GM23248 (cell line): ENCODE measurements at regions not wholly inside any gene's neighbourhood (a gene's known extent, or its start where the extent isn't known, plus 50 kb on each side); places are given as distances from the start of the nearest gene placed in this dataset.

Experiments used
- EZH2 ChIP-seq: fragments of 200-600 bp; sonication (generic); IDR thresholded peaks from 2 replicates; pipeline ENCODE4 v1.6.1; 2018; ENCODE audit warnings: antibody characterized with exemption, mild to moderate bottlenecking; ENCODE audit not compliant: insufficient read depth, poor library complexity, severe bottlenecking
- EZH2phosphoT487 ChIP-seq: fragments of 200-600 bp; sonication (generic); IDR thresholded peaks from 2 replicates; pipeline ENCODE4 v1.6.1; 2018; ENCODE audit warnings: antibody characterized with exemption, moderate library complexity, mild to moderate bottlenecking, low read depth; ENCODE audit not compliant: insufficient read depth

DNA sequence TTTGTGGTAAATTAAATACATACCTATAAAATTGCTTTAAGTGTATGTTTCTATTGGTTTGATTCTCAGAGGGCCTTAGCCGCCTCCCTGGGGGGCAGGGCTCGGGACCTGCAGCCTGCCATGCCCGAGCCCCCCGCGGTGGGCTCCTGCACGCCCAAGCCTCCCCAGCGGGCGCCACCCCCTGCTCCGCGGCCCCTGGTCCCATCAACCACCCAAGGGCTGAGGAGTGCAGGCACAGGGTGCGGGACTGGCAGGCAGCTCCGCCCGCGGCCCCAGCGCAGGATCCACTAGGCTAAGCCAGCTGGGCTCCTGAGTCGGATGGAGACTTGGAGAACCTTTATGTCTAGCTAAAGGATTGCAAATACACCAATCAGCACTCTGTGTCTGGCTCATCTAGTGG, 108.3 kb upstream of the INPP4B start:
- TF ChIP-seq EZH2: no peak
- no peak for TF ChIP-seq EZH2phosphoT487
